ENCODE measurements at regions not wholly inside any gene's neighbourhood (a gene's known extent, or its start where the extent isn't known, plus 50 kb on each side); places are given as distances from the start of the nearest gene placed in this dataset.

GRCh38 chr3:22318325-22318724 is 567.3 kb upstream of the ZNF385D start:
- no peak for DNase-seq

- no peak for DNase-seq
Observed at GRCh38 chr3:22319446-22319845, 568.4 kb upstream of the ZNF385D start.

GRCh38 chr3:22322861-22323260 is 571.9 kb upstream of the ZNF385D start:
- no peak for DNase-seq

GRCh38 chr3:22326305-22326704 is 575.3 kb upstream of the ZNF385D start:
- DNase-seq = no peak

- no peak for DNase-seq
Observed at GRCh38 chr3:22334996-22335395, 584.0 kb upstream of the ZNF385D start.

- DNase-seq = no peak
Observed at GRCh38 chr3:22349215-22349851, 598.3 kb upstream of the ZNF385D start.

- DNase-seq = no peak
Observed at GRCh38 chr3:22351806-22352205, 600.8 kb upstream of the ZNF385D start.

GRCh38 chr3:22353126-22353525 is 602.1 kb upstream of the ZNF385D start:
- DNase-seq = no peak

GRCh38 chr3:22358334-22358733 is 607.3 kb upstream of the ZNF385D start:
- DNase-seq = no peak

- no peak for DNase-seq
Observed at GRCh38 chr3:22360164-22360563, 609.2 kb upstream of the ZNF385D start.

- DNase-seq = peak in 2 of 4 experiments; percentile 10 to 23
Observed at GRCh38 chr3:22360970-22361369, 610.0 kb upstream of the ZNF385D start.

GRCh38 chr3:22361521-22361920 is 610.5 kb upstream of the ZNF385D start:
- DNase-seq = peak in 3 of 4 experiments; percentile 5 to 54 (median 53)

- DNase-seq = peak in 3 of 4 experiments; percentile 16 to 38 (median 19)
Observed at GRCh38 chr3:22364851-22365250, 613.8 kb upstream of the ZNF385D start.

- no peak for DNase-seq
Observed at GRCh38 chr3:22366781-22367180, 615.8 kb upstream of the ZNF385D start.

GRCh38 chr3:22371036-22371435 is 620.0 kb upstream of the ZNF385D start:
- peak in 1 of 4 experiments; percentile 2 for DNase-seq

- DNase-seq = peak in 2 of 4 experiments; percentile 10 to 12
Observed at GRCh38 chr3:22371607-22372291, 620.7 kb upstream of the ZNF385D start.

GRCh38 chr3:22372292-22373062 is 621.5 kb upstream of the ZNF385D start:
- DNase-seq = peak in 3 of 4 experiments; percentile 16 to 38 (median 31)

GRCh38 chr3:22373182-22373581 is 622.2 kb upstream of the ZNF385D start:
- DNase-seq = no peak

GRCh38 chr3:22373827-22374226 is 622.8 kb upstream of the ZNF385D start:
- no peak for DNase-seq

GRCh38 chr3:22377421-22377820 is 626.4 kb upstream of the ZNF385D start:
- no peak for DNase-seq

GRCh38 chr3:22378869-22379268 is 627.9 kb upstream of the ZNF385D start:
- no peak for DNase-seq

GRCh38 chr3:22380253-22380652 is 629.2 kb upstream of the ZNF385D start:
- peak in 1 of 4 experiments; percentile 7 for DNase-seq

GRCh38 chr3:22381564-22381963 is 630.6 kb upstream of the ZNF385D start:
- peak in 1 of 4 experiments; percentile 8 for DNase-seq

Data from suppressor macrophage (primary cell).